ENCODE measurements at regions not wholly inside any gene's neighbourhood (a gene's known extent, or its start where the extent isn't known, plus 50 kb on each side); places are given as distances from the start of the nearest gene placed in this dataset.

- Histone ChIP-seq H3K36me3 (replicated peaks in 1 of 2; ENCODE audit: control insufficient read depth in 1 of 2, insufficient read depth in 2 of 2, low read length in 1 of 2) (no peaks in the 10 kb centered on the region), H4K20me1 (ENCODE audit: insufficient read depth) (no peaks in the 10 kb centered on the region), H3K79me2 (ENCODE audit: insufficient read depth) (no peaks in the 10 kb centered on the region), H3K4me1 (ENCODE audit: control insufficient read depth in 1 of 2, insufficient read depth in 2 of 2, low read depth in 1 of 2, low read length in 1 of 2) (peaks cover 0 to 12% of the 10 kb centered on the region in 2 experiments; a peak in 3 of 4 replicates), H2AFZ (ENCODE audit: low read depth) (no peak overlapping the region), H3K27ac (ENCODE audit: low read depth in 2 of 2, low read length in 1 of 2) (no peak overlapping the region), H3K9ac (no peak overlapping the region), H3K4me3 (ENCODE audit: low read depth in 2 of 2, low read length in 1 of 2) (no peak overlapping the region), H3K9me2 (no peaks in the 10 kb centered on the region), H3K9me3 (no peaks in the 10 kb centered on the region), H3F3A (replicated peaks; ENCODE audit: insufficient read depth) (peaks cover 17% of the 10 kb centered on the region), H3K27me3 (ENCODE audit: insufficient read depth) (no peaks in the 10 kb centered on the region), H3K4me2 (no peak overlapping the region)
- DNase-seq: no peak
- CTCF ChIA-PET: interaction anchor here (1.2 kb wide), 1 partner anchor 13 kb away, joined by 3 read pairs; no protein-coding TSS in a partner anchor
- WGBS (ENCODE audit: low lambda C conversion rate): 63% methylated on average over 2 of the region's 2 CpGs
- TF ChIP-seq JUND (IDR thresholded peaks at IDR 0.05) (no peak), PBX3 (IDR thresholded peaks at IDR 0.05) (no peak), FOSL2 (IDR thresholded peaks at IDR 0.05; ENCODE audit: borderline replicate concordance, low read depth) (no peak), YY1 (IDR thresholded peaks at IDR 0.05; ENCODE audit: low read depth) (no peak), SIN3A (IDR thresholded peaks at IDR 0.05; ENCODE audit: borderline replicate concordance, low read depth, low read length) (no peak), RFX5 (IDR thresholded peaks at IDR 0.05; ENCODE audit: low read length) (no peak), ELF1 (IDR thresholded peaks at IDR 0.05) (no peak), MAX (IDR thresholded peaks at IDR 0.05; ENCODE audit: low read depth) (no peak), MXI1 (IDR thresholded peaks at IDR 0.05; ENCODE audit: low read depth, low read length) (no peak), EZH2phosphoT487 (IDR thresholded peaks at IDR 0.05; ENCODE audit: borderline replicate concordance, low read depth) (no peak), SMC3 (IDR thresholded peaks at IDR 0.05; ENCODE audit: low read depth, low read length) (no peak), REST (IDR thresholded peaks at IDR 0.05; ENCODE audit: low read depth, low read length) (no peak), GATA2 (CRISPR knock-in tag; IDR thresholded peaks at IDR 0.05) (no peak), NRF1 (IDR thresholded peaks at IDR 0.05; ENCODE audit: low read depth, low read length) (no peak), EP300 (IDR thresholded peaks at IDR 0.05; ENCODE audit: borderline replicate concordance in 1 of 2, low read depth in 1 of 2, low read length in 1 of 2) (no peak), TAF1 (IDR thresholded peaks at IDR 0.05; ENCODE audit: borderline replicate concordance, low read depth, low read length) (no peak), USF2 (IDR thresholded peaks at IDR 0.05; ENCODE audit: borderline replicate concordance, low read depth, low read length) (no peak), MEF2A (IDR thresholded peaks at IDR 0.05; ENCODE audit: borderline replicate concordance, low read depth) (no peak)
- POLR2A ChIA-PET: no interaction called here
These were observed 169.2 kb upstream of the IL15 start for GRCh38 chr4:141467225-141467624.

Data from SK-N-SH (cell line).